ENCODE measurements at regions not wholly inside any gene's neighbourhood (a gene's known extent, or its start where the extent isn't known, plus 50 kb on each side); places are given as distances from the start of the nearest gene placed in this dataset.

DNA sequence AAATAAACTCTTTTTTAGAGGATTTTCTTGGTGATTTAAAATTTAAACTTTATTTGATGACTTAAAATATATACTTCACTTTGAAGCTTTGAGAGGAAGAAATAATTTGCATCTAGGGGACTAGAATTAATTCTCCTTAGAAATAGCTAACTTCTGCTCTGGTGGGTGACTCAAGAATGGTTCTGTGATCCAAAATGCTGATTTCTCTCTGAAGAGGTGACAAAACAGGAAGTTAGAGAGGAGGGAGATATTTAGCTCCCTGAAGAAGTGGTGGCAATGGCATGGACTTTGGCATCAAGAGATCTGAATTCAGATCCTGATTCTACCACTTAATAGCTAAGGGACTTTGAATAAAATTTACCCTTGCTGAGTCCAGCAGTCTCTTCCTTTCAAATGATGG, 125.8 kb upstream of the ATP1B1 start:
- no peak overlapping the region for H3K4me3 ChIP-seq (ENCODE audit: low read depth, low read length)
- DNase-seq (ENCODE audit: low read depth) = no peak
- TF ChIP-seq, protein P1, sequence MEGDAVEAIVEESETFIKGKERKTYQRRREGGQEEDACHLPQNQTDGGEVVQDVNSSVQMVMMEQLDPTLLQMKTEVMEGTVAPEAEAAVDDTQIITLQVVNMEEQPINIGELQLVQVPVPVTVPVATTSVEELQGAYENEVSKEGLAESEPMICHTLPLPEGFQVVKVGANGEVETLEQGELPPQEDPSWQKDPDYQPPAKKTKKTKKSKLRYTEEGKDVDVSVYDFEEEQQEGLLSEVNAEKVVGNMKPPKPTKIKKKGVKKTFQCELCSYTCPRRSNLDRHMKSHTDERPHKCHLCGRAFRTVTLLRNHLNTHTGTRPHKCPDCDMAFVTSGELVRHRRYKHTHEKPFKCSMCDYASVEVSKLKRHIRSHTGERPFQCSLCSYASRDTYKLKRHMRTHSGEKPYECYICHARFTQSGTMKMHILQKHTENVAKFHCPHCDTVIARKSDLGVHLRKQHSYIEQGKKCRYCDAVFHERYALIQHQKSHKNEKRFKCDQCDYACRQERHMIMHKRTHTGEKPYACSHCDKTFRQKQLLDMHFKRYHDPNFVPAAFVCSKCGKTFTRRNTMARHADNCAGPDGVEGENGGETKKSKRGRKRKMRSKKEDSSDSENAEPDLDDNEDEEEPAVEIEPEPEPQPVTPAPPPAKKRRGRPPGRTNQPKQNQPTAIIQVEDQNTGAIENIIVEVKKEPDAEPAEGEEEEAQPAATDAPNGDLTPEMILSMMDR (IDR thresholded peaks at IDR 0.05; ENCODE audit: insufficient read depth, low read depth, low read length, missing control alignments) = no peak

DNA sequence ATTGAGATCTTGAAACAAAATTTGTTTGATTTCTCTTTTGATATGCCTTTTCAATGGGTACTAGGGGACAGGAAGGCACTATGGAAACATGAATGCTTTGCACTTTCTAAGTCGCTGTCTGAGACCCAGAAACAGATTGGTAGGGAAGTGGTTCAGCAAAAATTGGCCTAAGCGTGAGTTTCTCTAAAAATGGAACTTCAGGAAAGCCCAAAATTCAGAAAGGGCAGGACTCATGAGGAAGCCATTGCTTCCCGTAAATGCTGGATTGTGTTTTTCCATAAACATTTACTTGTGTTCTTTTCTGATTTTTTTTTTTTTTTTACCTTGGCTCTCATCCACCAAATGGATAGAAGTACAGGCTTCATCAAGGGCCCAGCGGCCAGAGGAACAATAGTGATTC, 123.7 kb upstream of the ATP1B1 start:
- DNase-seq (ENCODE audit: low read depth) = no peak
- TF ChIP-seq, protein P1 (IDR thresholded peaks at IDR 0.05; ENCODE audit: insufficient read depth, low read depth, low read length, missing control alignments) = no peak
- no peak overlapping the region for H3K4me3 ChIP-seq (ENCODE audit: low read depth, low read length)

DNA sequence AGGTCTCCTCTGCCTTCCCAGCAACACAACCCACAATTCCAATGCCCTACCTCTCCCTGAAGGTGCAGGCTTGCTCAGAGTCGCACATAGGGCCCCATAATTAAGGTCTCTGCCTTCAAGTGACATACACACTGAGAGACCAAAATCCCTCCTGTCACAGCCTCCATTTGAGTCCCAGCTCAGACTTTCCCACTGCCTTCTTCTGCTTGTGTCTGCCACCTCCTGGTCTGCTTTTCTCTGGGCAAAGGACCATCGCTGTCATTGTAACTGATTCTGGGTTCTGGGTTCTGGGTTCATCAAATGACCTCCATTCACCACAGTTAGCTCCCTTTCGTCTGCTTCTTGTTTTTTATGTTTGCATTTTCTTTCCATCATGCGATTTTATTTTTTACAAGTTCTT, 119.2 kb upstream of the ATP1B1 start:
- no peak overlapping the region for H3K4me3 ChIP-seq (ENCODE audit: low read depth, low read length)
- no peak for DNase-seq (ENCODE audit: low read depth)
- TF ChIP-seq, protein P1 (IDR thresholded peaks at IDR 0.05; ENCODE audit: insufficient read depth, low read depth, low read length, missing control alignments) = no peak

DNA sequence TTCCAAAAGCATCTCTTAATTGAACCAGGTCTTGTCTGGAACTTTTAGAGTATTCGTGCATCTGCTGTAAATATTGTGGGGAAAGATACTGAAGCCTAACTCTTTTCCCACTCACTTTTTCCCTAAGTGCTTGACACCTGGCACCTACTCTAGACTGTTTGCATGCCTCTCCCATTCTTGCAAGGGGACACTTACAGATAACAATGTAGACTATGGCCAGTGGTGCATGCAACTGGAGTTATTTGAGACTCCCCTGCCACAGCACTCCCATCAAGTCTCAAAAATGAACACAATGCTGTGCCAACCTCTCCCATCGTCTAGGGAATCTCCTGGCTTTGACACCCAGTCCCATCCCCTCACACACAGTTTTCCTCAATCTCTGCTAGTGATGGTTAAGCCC, 118.6 kb upstream of the ATP1B1 start:
- DNase-seq (ENCODE audit: low read depth) = no peak

DNA sequence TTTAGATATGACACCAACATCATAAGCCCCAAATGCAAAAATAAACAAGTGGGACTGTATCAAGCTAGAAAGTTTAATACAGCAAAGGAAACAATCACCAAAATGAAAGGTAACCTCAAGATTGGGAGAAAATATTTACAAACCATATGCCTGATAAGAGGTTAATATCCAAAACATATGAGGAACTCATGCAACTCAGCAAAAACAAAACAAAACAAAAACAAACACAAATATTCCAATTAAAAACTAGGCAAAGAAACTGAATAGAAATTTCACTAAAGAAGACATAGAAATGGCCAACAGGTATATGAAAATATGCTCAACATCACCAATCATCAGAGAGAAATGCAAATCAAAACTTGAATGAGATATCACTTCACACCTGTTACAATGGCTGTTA, 116.5 kb upstream of the ATP1B1 start:
- TF ChIP-seq, protein P1 (IDR thresholded peaks at IDR 0.05; ENCODE audit: insufficient read depth, low read depth, low read length, missing control alignments) = no peak
- no peak overlapping the region for H3K4me3 ChIP-seq (ENCODE audit: low read depth, low read length)
- DNase-seq (ENCODE audit: low read depth) = no peak

More for the DNA sequence above, 118.6 kb upstream of the ATP1B1 start:
- TF ChIP-seq, protein P1 (IDR thresholded peaks at IDR 0.05; ENCODE audit: insufficient read depth, low read depth, low read length, missing control alignments) = no peak
- H3K4me3 ChIP-seq (ENCODE audit: low read depth, low read length) = no peak overlapping the region

DNA sequence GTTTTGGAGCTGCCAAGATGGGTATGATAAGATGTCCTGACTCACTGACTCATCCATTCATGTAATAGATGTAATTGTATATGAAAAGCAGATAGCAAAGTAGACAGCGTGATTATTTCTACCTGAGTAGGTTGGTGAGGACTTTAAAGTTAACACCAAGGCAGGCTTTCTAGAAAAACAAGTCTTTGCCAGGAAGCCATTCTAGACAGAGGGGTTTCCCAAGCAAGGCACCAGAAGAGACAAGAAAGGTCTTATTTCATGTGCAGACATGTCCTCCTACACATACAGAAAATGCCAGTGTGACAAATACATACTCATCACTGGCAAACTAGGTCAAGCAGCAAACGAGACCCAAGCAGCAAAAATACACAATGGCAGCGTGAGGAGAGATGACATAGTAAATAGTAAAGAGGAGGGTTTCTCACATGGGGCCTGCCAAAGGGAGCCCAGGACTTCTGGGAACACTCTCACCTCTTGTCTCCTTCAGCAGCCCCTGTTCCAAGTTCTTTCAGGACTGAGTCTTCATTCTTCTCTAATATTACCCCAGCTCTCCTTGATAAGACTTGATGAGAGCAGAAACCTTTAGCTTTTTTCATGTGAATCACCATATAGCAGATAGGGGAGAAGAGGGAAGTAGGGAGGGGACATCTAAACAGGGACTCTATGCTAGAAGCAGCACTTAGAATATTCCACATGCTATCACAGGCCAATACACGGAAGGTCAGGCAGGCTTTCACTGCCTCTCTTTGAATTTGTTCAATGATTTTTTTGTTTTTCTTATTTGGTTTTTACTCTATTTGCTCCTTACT, 114.6 kb upstream of the ATP1B1 start:
- peak; percentile 40 for DNase-seq (ENCODE audit: low read depth)
- H3K4me3 ChIP-seq (ENCODE audit: low read depth, low read length) = no peak overlapping the region
- TF ChIP-seq, protein P1 (IDR thresholded peaks at IDR 0.05; ENCODE audit: insufficient read depth, low read depth, low read length, missing control alignments) = no peak

DNA sequence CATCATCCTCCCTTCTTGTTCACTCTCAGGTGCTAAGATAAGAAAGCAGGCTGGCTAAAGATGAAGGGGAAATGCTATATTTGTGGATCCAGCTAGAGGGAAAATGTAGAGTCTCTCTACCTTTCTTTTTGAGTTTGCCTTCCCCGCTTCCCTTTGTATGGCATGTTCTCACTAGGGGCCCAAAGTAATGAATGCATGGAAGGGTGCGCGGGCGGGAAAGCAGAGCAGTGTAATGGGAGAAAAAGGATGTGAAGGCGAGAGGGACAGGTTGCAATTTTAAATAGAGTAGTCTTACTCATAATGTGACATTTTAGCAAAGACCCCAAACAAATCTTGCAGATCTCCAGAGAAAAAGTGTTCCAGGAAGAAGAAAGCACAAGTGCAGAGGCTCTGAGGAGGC, 105.1 kb upstream of the ATP1B1 start:
- DNase-seq (ENCODE audit: low read depth) = no peak
- TF ChIP-seq, protein P1 (IDR thresholded peaks at IDR 0.05; ENCODE audit: insufficient read depth, low read depth, low read length, missing control alignments) = no peak
- no peak overlapping the region for H3K4me3 ChIP-seq (ENCODE audit: low read depth, low read length)
